ENCODE measurements at regions not wholly inside any gene's neighbourhood (a gene's known extent, or its start where the extent isn't known, plus 50 kb on each side); places are given as distances from the start of the nearest gene placed in this dataset.
"Not testable (repeated sequence)": the region's sequence is repeated elsewhere in the genome, so short reads cannot be mapped to it uniquely, and the experiment has no call there.

GRCh38 chr5:142408981-142409481 lies 84.2 kb upstream of the SPRY4 start:
- DNase-seq (ENCODE audit: low read depth in 2 of 3, low spot score in 2 of 3), result no peak

- DNase-seq (ENCODE audit: low read depth in 2 of 3, low spot score in 2 of 3), result no peak
These were observed 83.7 kb upstream of the SPRY4 start for GRCh38 chr5:142408536-142408935.

GRCh38 chr5:142405814-142406395 lies 81.1 kb upstream of the SPRY4 start:
- no peak for DNase-seq (ENCODE audit: low read depth in 2 of 3, low spot score in 2 of 3)

- DNase-seq (ENCODE audit: low read depth in 2 of 3, low spot score in 2 of 3), result no peak
These were observed 80.2 kb upstream of the SPRY4 start for GRCh38 chr5:142405023-142405422.

- DNase-seq (ENCODE audit: low read depth in 2 of 3, low spot score in 2 of 3), result no peak
These were observed 79.2 kb upstream of the SPRY4 start for GRCh38 chr5:142404046-142404477.

GRCh38 chr5:142403583-142403982 lies 78.8 kb upstream of the SPRY4 start:
- no peak for DNase-seq (ENCODE audit: low read depth in 2 of 3, low spot score in 2 of 3)

GRCh38 chr5:142402752-142403318 lies 78.0 kb upstream of the SPRY4 start:
- no peak for DNase-seq (ENCODE audit: low read depth in 2 of 3, low spot score in 2 of 3)

GRCh38 chr5:142400415-142400814 lies 75.6 kb upstream of the SPRY4 start:
- DNase-seq (ENCODE audit: low read depth in 2 of 3, low spot score in 2 of 3), result no peak

- no peak for DNase-seq (ENCODE audit: low read depth in 2 of 3, low spot score in 2 of 3)
These were observed 75.1 kb upstream of the SPRY4 start for GRCh38 chr5:142399891-142400290.

- DNase-seq (ENCODE audit: low read depth in 2 of 3, low spot score in 2 of 3), result no peak
These were observed 73.9 kb upstream of the SPRY4 start for GRCh38 chr5:142398730-142399055.

GRCh38 chr5:142398011-142398729 lies 73.3 kb upstream of the SPRY4 start:
- not testable (repeated sequence) for DNase-seq (ENCODE audit: low read depth in 2 of 3, low spot score in 2 of 3)

GRCh38 chr5:142397178-142397577 lies 72.4 kb upstream of the SPRY4 start:
- DNase-seq (ENCODE audit: low read depth in 2 of 3, low spot score in 2 of 3), result no peak

GRCh38 chr5:142396436-142397038 lies 71.7 kb upstream of the SPRY4 start:
- no peak for DNase-seq (ENCODE audit: low read depth in 2 of 3, low spot score in 2 of 3)

- DNase-seq (ENCODE audit: low read depth in 2 of 3, low spot score in 2 of 3), result no peak
These were observed 70.5 kb upstream of the SPRY4 start for GRCh38 chr5:142395334-142395733.

GRCh38 chr5:142391058-142391845 lies 66.4 kb upstream of the SPRY4 start:
- DNase-seq (ENCODE audit: low read depth in 2 of 3, low spot score in 2 of 3), result no peak

- DNase-seq (ENCODE audit: low read depth in 2 of 3, low spot score in 2 of 3), result no peak
These were observed 65.5 kb upstream of the SPRY4 start for GRCh38 chr5:142390334-142390733.

- DNase-seq (ENCODE audit: low read depth in 2 of 3, low spot score in 2 of 3), result no peak
These were observed 63.9 kb upstream of the SPRY4 start for GRCh38 chr5:142388696-142389095.

- no peak for DNase-seq (ENCODE audit: low read depth in 2 of 3, low spot score in 2 of 3)
These were observed 62.3 kb upstream of the SPRY4 start for GRCh38 chr5:142387024-142387682.

- DNase-seq (ENCODE audit: low read depth in 2 of 3, low spot score in 2 of 3), result no peak
These were observed 61.6 kb upstream of the SPRY4 start for GRCh38 chr5:142386137-142387023.

GRCh38 chr5:142385194-142385593 lies 60.4 kb upstream of the SPRY4 start:
- DNase-seq (ENCODE audit: low read depth in 2 of 3, low spot score in 2 of 3), result no peak
